Renal cortex interstitium (tissue), 11 donors: ENCODE measurements at regions not wholly inside any gene's neighbourhood (a gene's known extent, or its start where the extent isn't known, plus 50 kb on each side); places are given as distances from the start of the nearest gene placed in this dataset.

Experiments used
- DNase-seq, 11 donors: peaks; one replicate each; pipeline ENCODE4 v3.0.0-alpha.2; 2013; ENCODE audit warnings: low read depth in 9 of 11, low spot score in 4 of 11; ENCODE audit errors: extremely low read depth in 1 of 11

GRCh38 chr6:139539852-139540251 lies 165.4 kb upstream of the CITED2 start:
- no peak for DNase-seq

GRCh38 chr6:139538366-139538765 lies 163.9 kb upstream of the CITED2 start:
- DNase-seq: no peak

GRCh38 chr6:139536751-139537617 lies 162.5 kb upstream of the CITED2 start:
- DNase-seq: no peak

GRCh38 chr6:139534472-139535115 lies 160.1 kb upstream of the CITED2 start:
- DNase-seq: no peak

DNA sequence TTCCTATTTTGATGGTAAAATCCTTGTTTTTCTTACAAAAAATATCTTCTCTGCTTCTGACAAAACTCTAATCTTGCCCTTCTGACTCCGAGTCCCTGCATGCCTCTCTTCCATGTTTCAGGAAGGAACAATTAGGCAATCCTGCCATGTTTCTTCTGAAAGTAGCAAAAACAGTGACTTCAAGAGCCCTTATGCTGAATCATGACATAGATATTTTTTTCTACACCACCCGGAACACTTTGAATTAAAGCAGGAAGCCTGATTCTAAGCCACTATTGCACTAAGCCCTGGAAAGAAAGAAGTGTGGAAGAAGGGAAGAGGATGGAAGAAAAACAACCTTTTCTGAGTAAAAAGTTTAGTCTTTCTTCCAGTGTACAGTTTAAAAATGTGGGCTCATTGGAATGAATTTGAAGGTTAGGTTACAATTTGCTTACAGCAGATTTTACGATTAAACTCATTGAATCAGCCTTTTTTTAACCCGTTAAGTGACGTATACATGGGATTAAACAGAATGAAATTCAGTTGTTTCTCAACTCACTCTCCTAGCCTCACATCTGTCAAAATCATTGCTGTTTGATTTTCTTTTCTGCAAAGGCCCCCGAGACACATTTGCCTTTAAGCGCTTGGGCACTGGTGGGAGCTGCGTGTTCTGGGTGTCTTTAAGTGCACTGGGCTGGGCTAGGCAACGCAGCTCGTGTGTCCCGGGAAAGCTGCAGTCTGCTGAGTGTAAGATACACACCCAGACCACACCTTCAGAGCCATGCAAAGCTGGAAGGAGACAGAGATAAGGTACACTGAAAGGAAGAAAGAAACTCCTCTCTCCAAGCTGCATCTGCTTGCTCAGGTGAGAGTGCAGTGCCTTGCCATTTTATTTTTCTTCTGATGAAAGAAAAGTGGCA lies 159.4 kb upstream of the CITED2 start:
- no peak for DNase-seq

GRCh38 chr6:139533171-139533570 lies 158.7 kb upstream of the CITED2 start:
- no peak for DNase-seq

GRCh38 chr6:139531148-139532115 lies 157.0 kb upstream of the CITED2 start:
- DNase-seq: no peak

- DNase-seq: no peak
Observed at GRCh38 chr6:139530561-139530960, 156.1 kb upstream of the CITED2 start.

DNA sequence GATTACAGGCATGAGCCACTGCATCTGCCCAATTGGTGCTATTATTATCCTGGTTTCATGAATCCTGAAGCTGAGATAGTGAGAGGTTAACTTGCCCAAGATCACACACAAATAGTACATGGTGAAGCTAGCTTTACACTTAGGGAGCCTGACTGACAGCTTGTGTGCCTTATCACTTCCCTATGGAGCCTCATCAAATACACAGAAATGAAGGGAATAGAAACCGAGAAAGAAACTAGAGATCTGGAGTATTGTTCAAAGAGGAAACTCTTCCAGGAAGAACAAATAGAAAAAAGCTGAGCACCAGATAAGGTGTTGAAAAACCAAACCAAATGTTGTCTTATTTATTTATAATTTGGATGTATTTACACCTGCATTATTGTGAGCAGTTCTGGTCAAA lies 155.0 kb upstream of the CITED2 start:
- no peak for DNase-seq

- no peak for DNase-seq
Observed at GRCh38 chr6:139528471-139528870, 154.0 kb upstream of the CITED2 start.

GRCh38 chr6:139525415-139525814 lies 151.0 kb upstream of the CITED2 start:
- no peak for DNase-seq

DNA sequence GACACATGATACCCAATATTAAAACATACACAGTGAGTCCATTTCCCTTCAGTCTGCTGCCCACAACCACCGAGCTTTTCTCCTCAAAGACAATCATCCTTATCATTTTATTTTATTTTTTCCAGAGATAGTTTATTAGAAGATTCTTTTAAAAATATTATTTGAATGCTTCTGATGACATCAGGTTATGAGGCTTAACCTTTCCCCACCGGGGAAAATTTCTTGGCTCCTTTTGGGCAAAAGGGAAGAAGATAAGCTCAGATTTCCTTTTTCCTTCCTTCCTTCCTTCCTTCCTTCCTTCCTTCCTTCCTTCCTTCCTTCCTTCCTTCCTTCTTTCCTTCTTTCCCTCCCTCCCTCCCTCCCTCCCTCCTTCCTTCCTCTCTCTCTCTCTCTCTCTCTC lies 149.5 kb upstream of the CITED2 start:
- DNase-seq: no peak

GRCh38 chr6:139522511-139523220 lies 148.2 kb upstream of the CITED2 start:
- DNase-seq: no peak

DNA sequence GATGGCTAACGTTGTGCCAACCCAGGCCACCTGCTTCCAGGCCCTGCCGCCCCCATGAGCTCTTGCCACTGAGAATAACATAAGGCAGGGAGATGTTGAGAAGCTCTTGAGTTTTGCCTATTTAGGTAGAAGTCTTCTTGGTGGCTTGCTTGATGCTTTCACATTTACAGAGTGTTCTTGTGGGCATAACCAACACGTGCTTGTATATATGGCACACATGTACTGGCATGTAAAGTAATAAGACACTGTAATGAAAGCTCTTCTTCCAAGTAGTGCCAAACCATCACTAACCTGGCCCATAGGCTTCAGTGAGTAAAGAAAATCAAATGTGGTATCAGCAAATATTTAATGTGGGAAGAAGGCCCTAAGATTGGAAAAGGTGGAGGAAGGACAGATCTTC lies 146.9 kb upstream of the CITED2 start:
- DNase-seq: no peak

- DNase-seq: no peak
Observed at GRCh38 chr6:139520321-139520768, 145.9 kb upstream of the CITED2 start.

GRCh38 chr6:139519571-139520031 lies 145.2 kb upstream of the CITED2 start:
- no peak for DNase-seq

DNA sequence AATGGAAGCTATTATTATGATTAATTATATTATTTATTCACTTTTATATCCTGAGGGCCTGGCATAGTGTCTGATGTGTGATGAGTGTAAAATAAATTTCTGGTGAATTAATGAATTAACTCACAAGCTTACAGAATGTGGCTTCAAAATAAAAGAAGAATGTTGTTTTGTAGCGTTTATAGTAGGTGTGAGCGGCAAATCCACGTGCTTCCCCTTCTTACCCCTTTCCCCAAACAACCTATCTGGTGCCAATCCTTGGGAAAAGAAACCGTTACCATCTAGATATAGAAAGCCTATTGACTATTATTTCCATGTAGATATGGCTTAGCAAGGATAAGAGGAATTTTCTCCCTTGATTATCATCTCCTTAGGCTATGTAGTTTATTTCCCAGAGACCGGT lies 144.6 kb upstream of the CITED2 start:
- DNase-seq: no peak

DNA sequence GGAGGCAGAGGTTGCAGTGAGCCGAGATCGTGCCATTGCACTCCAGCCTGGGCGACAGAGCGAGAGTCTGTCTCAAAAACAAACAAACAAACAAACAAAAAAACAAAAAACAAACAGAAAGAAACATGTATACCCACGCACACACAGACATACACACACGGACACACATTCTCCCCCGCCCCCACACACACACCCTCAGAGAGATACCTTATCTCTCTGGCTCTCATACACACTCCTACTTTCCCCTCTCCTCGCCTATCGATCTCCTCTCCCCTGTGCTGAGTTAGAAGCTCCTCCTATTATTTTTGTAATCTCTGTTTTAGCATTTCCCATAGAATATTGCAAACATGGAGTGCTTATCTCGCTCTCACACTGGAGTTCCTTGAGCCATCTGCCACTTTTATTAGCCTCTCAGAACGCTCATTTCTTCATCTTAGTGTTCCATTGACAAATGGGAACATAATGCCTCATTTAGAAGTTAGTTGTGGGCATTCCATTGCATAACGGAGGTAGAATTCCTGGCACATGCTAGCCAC lies 144.2 kb upstream of the CITED2 start:
- DNase-seq: no peak
